D721Med (cell line): ENCODE measurements at regions not wholly inside any gene's neighbourhood (a gene's known extent, or its start where the extent isn't known, plus 50 kb on each side); places are given as distances from the start of the nearest gene placed in this dataset.

Experiments used
- DNase-seq: peaks from one replicate; pipeline ENCODE4 v3.0.0; 2011; ENCODE audit warnings: low spot score; ENCODE audit not compliant: insufficient read length
- FAIRE-seq: peaks from 2 replicates; lab custom pipeline; 2011; peaks lifted over from hg19 to GRCh38; lab: Jason Lieb, UNC
- CTCF ChIP-seq: IDR thresholded peaks from 2 replicates; pipeline ENCODE4 v1.5.1; 2012; ENCODE audit warnings: mild to moderate bottlenecking, control low read depth; ENCODE audit not compliant: insufficient read depth; ENCODE audit errors: missing control alignments

- TF ChIP-seq CTCF: no peak
- DNase-seq: no peak
- FAIRE-seq: no peak
Measured at GRCh38 chr2:49270091-49270490, 115.8 kb upstream of the FSHR start.

- FAIRE-seq (no peak), DNase-seq (no peak)
- TF ChIP-seq CTCF: no peak
Measured at GRCh38 chr2:49265471-49265870, 111.2 kb upstream of the FSHR start.

GRCh38 chr2:49262801-49263560 is 108.7 kb upstream of the FSHR start:
- TF ChIP-seq CTCF: no peak
- FAIRE-seq (no peak), DNase-seq (no peak)

GRCh38 chr2:49261781-49262180 is 107.5 kb upstream of the FSHR start:
- DNase-seq (no peak), FAIRE-seq (no peak)
- TF ChIP-seq CTCF: no peak

- DNase-seq: no peak
- FAIRE-seq: no peak
- no peak for TF ChIP-seq CTCF
Measured at GRCh38 chr2:49260979-49261538, 106.7 kb upstream of the FSHR start.

GRCh38 chr2:49259926-49260325 is 105.6 kb upstream of the FSHR start:
- FAIRE-seq: no peak
- no peak for TF ChIP-seq CTCF
- DNase-seq: no peak

- TF ChIP-seq CTCF: peak; percentile 47
- FAIRE-seq (no peak), DNase-seq (no peak)
Measured at GRCh38 chr2:49255409-49255971, 101.2 kb upstream of the FSHR start.
